SK-N-SH (cell line): ENCODE measurements at regions not wholly inside any gene's neighbourhood (a gene's known extent, or its start where the extent isn't known, plus 50 kb on each side); places are given as distances from the start of the nearest gene placed in this dataset.

Source experiments
- CTCF ChIP-seq: fragments of 200-600 bp; sonication (generic); IDR thresholded peaks from 2 replicates; pipeline ENCODE4 v1.6.1; 2017; ENCODE audit warnings: antibody characterized with exemption, mild to moderate bottlenecking, moderate library complexity
- ELF1 ChIP-seq: IDR thresholded peaks from 2 replicates; pipeline ENCODE4 v1.4.0; 2012
- EP300 ChIP-seq, 2 experiments: IDR thresholded peaks; 2 replicates each; pipeline versions ENCODE4 v1.4.0 to v1.6.1; 2012; ENCODE audit warnings: borderline replicate concordance in 1 of 2, low read depth in 1 of 2, low read length in 1 of 2
- IRF3 ChIP-seq: fragments of 150-350 bp; IDR thresholded peaks from 2 replicates; pipeline ENCODE4 v1.6.1; 2016; ENCODE audit warnings: mild to moderate bottlenecking, low read depth, low read length
- JUND ChIP-seq: IDR thresholded peaks from 2 replicates; pipeline ENCODE4 v1.4.0; 2012
- MAX ChIP-seq: IDR thresholded peaks from 2 replicates; pipeline ENCODE4 v1.4.0; 2012; ENCODE audit warnings: low read depth
- MEF2A ChIP-seq: IDR thresholded peaks from 2 replicates; pipeline ENCODE4 v1.4.0; 2012; ENCODE audit warnings: low read depth, borderline replicate concordance
- POLR2AphosphoS5 ChIP-seq: IDR thresholded peaks from 2 replicates; pipeline ENCODE4 v1.6.1; 2012; ENCODE audit warnings: low read depth, low read length
- RAD21 ChIP-seq: IDR thresholded peaks from 2 replicates; pipeline ENCODE4 v1.6.1; 2012; ENCODE audit warnings: mild to moderate bottlenecking, low read length
- RFX5 ChIP-seq: IDR thresholded peaks from 2 replicates; pipeline ENCODE4 v1.6.1; 2012; ENCODE audit warnings: mild to moderate bottlenecking, improper control_type of control experiment, low read length
- SIN3A ChIP-seq: IDR thresholded peaks from 2 replicates; pipeline ENCODE4 v1.6.1; 2012; ENCODE audit warnings: low read depth, mild to moderate bottlenecking, low read length, moderate library complexity, borderline replicate concordance
- TEAD4 ChIP-seq: IDR thresholded peaks from 2 replicates; pipeline ENCODE4 v1.4.0; 2012; ENCODE audit warnings: mild to moderate bottlenecking, borderline replicate concordance; ENCODE audit not compliant: insufficient read depth
- USF2 ChIP-seq: fragments of 150-350 bp; IDR thresholded peaks from 2 replicates; pipeline ENCODE4 v1.6.1; 2017; ENCODE audit warnings: antibody characterized with exemption, low read length, low read depth, borderline replicate concordance
- YY1 ChIP-seq: IDR thresholded peaks from 2 replicates; pipeline ENCODE4 v1.4.0; 2012; ENCODE audit warnings: low read depth, mild to moderate bottlenecking

DNA sequence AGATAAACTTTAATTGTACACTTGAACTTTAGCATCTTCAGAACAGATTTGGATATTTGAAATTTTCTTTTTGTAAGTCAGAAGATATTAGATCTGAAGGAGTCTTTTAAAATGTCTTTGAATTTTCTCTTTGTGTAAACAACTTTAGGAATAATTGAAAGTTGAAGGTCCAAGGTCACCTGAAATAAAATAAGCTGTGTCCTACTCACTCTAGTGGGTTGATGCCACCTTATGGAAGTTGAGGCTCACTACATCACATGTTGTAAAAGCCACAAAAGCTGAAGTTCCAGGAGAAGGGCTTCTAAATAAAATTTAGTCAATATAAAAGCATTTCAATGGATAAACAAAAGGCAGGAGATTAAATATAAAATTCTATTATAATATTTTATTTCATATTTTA, 122.0 kb upstream of the ATXN7L3B start:
- TF ChIP-seq YY1, result no peak
- TF ChIP-seq IRF3, result no peak
- TF ChIP-seq POLR2AphosphoS5, result no peak
- peak; percentile 61 for TF ChIP-seq CTCF
- TF ChIP-seq USF2, result no peak
- no peak for TF ChIP-seq EP300 (IDR thresholded peaks at IDR 0.05; ENCODE audit: borderline replicate concordance in 1 of 2, low read depth in 1 of 2, low read length in 1 of 2)
- peak; percentile 46 for TF ChIP-seq RAD21
- no peak for TF ChIP-seq RFX5
- TF ChIP-seq SIN3A, result no peak
- no peak for TF ChIP-seq MEF2A
- TF ChIP-seq MAX, result no peak
- no peak for TF ChIP-seq JUND
- TF ChIP-seq ELF1, result no peak
- TF ChIP-seq TEAD4, result no peak
